Omental fat pad (tissue), 3 donors: ENCODE measurements at regions not wholly inside any gene's neighbourhood (a gene's known extent, or its start where the extent isn't known, plus 50 kb on each side); places are given as distances from the start of the nearest gene placed in this dataset.
A peak's percentile ranks its signal among the peaks of the same experiment; 100 is the strongest.

Experiments
- ATAC-seq: fragments of 150-250 bp; one replicate; pipeline ENCODE4 v1.9.1; 2016; ENCODE audit warnings: mild to moderate bottlenecking, moderate library complexity; ENCODE audit not compliant: low FRiP score
- DNase-seq: peaks from one replicate; pipeline ENCODE4 v3.0.0-alpha.2; 2019; ENCODE audit warnings: low spot score
- TF ChIP-seq, protein P1 (sequence below), 3 donors: fragments of 450-650 bp; IDR thresholded peaks; one replicate each; pipeline ENCODE4 v1.5.1; 2016 to 2017; ENCODE audit warnings: antibody characterized with exemption in 3 of 3, mild to moderate bottlenecking in 3 of 3, moderate library complexity in 2 of 3

DNA sequence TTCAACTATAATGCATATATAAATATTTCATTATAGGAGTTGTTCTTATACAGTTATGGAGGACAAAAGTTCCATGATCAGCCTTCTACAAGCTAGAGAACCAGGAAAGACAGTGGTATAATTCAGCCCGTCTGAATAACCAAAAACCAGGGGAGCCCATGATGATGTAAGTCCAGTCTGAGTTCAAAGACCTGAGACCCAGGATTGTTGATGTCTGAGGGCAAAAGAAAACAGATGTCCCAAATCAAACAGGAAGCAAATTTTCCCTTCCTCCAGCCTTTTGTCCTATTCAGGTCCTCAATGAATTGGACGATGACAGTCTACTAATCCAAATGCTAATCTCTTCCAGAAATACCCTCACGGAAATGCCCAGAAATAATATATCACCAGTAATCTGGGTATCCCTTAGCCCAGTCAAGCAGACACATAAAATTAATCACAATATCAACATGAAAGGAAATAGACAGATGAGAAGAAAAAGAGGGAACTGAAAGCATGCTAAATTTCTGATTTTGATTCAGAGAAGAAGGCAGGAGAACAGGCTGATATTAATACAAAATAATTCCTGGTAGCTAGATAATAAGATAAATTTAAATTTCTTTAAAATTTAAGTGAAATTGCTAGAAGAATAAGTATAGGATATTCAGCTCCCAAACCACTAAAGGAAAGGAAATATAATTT, 255.6 kb upstream of the CTAGE1 start:
- TF ChIP-seq, protein P1, sequence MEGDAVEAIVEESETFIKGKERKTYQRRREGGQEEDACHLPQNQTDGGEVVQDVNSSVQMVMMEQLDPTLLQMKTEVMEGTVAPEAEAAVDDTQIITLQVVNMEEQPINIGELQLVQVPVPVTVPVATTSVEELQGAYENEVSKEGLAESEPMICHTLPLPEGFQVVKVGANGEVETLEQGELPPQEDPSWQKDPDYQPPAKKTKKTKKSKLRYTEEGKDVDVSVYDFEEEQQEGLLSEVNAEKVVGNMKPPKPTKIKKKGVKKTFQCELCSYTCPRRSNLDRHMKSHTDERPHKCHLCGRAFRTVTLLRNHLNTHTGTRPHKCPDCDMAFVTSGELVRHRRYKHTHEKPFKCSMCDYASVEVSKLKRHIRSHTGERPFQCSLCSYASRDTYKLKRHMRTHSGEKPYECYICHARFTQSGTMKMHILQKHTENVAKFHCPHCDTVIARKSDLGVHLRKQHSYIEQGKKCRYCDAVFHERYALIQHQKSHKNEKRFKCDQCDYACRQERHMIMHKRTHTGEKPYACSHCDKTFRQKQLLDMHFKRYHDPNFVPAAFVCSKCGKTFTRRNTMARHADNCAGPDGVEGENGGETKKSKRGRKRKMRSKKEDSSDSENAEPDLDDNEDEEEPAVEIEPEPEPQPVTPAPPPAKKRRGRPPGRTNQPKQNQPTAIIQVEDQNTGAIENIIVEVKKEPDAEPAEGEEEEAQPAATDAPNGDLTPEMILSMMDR (IDR thresholded peaks at IDR 0.05): no peak
- ATAC-seq (no peak), DNase-seq (no peak)

DNA sequence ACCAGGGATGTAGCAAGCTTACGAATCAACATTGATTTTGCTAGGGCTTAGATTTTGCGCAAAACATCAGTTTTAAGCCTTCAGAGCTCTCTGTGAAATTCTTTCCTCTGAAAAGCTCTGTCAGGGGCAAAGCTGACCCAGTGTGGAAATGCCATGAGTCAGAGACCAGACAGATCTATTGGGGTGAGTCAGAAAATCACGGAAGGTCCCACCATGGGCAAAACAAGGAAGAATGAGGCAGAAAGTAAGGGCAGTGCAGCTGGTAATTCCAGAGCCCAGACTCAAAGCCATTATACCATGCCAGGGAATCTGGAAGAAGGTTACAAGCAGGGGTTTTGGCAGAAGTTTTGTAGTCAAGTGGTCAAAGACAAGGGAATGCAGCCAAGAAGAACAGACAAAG, 256.6 kb upstream of the CTAGE1 start:
- no peak for DNase-seq
- peak; percentile 96 for ATAC-seq
- TF ChIP-seq, protein P1 (IDR thresholded peaks at IDR 0.05): no peak

DNA sequence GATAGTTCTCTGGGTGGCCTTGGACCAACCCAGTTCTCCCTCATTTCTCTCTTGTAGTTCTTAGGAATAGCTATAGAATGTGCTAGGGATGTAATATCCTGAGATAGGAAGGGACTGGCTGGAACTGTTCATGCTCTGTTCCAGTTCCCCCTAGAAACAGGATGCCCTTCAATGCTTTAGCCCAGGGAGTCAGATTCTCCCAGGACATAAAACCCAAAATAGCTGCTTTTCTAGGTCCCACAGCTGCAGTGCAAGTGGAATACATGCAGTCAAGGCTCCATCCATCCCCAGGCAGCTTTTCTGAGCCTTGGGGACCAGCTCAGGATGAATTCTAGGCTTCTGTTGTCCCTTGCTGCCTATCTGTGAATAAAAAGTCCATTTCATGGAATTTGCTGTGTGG, 257.3 kb upstream of the CTAGE1 start:
- no peak for ATAC-seq
- TF ChIP-seq, protein P1 (IDR thresholded peaks at IDR 0.05): no peak

DNA sequence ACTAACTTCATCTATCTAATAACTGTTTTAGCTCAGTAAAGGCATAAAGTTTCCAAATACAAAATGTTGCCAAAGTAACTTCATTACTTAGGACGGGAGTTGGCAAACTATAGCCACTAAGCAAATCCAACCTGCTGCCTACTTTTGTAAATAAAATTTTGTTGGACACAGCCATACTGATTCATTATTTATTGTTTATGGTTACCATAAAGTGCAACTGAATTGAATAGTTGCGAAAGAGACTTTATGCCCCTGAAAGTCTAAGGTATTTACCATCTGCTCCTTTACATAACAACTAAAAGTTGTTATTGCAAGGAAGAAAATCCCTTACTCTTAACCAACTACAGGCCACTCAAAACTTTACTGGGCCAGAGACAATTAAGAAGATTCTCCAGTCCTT, 256.7 kb upstream of the RBBP8 start:
- ATAC-seq (no peak), DNase-seq (no peak)
- TF ChIP-seq, protein P1 (IDR thresholded peaks at IDR 0.05): no peak

More for the DNA sequence above, 257.3 kb upstream of the CTAGE1 start:
- no peak for DNase-seq

DNA sequence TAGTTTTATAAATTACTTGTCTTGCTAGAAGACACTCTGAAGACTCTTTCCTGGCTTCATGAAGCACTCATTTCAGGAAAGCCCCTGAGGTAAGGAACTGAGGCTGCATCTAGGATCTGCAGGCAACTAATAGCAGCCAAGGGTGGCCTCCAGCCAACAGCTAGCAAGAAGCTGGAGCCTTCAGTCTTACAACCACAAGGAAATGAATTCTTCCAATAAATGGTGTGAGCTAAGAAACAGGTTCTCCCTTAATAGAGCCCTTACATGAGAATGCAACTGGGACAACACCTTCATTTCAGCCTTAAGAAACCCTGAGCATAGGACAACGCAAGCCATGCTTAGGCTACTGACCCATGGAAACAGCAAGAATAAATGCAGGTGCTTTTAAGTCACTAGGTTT, 254.6 kb upstream of the RBBP8 start:
- TF ChIP-seq, protein P1 (IDR thresholded peaks at IDR 0.05): no peak
- DNase-seq (no peak), ATAC-seq (no peak)

DNA sequence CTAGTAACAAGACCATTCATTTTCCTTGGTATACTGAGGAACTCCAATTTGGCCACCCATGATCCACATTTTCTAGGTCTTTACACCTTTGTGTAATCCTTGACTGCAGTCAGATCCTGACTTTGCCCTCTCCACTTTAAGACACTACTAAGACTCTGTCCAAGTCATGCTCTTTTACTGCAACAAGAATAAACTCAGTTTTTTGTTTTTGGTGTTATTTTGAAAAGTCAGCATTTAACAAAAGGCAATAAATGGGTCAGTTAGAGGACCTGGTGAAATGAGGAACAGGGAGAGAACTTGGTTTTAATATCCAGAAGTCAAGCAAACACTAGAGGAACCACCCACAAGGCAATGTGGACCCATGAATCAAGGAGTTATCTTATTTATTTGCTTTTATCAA, 252.2 kb upstream of the RBBP8 start:
- DNase-seq (no peak), ATAC-seq (no peak)
- TF ChIP-seq, protein P1 (IDR thresholded peaks at IDR 0.05): no peak

DNA sequence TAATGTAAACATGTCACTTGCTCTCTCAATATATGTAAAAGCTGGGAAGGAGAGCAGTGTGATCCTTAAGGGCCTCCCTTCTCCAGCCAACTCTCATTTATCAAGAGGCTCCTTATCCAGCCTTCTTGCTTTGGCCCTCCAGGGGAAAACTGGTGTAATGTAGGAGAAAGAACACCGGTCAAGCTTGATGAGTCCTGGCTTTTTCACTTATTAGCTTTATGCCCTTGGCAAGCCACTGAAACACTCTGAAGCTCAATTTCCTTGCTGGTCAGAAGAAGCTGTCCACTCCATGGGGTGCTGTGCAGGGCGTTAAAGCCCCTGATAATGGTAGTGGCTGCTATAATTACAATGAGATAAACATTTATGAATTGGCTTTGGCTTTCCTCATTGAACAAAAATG, 251.2 kb upstream of the RBBP8 start:
- ATAC-seq (no peak), DNase-seq (no peak)
- TF ChIP-seq, protein P1 (IDR thresholded peaks at IDR 0.05): no peak
